Raji (cell line): ENCODE measurements at regions not wholly inside any gene's neighbourhood (a gene's known extent, or its start where the extent isn't known, plus 50 kb on each side); places are given as distances from the start of the nearest gene placed in this dataset.

ENCODE experiments used
- POLR2A ChIP-seq: IDR thresholded peaks from 2 replicates; pipeline ENCODE4 v1.6.1; 2011; ENCODE audit warnings: low read depth, low read length, control low read depth; ENCODE audit not compliant: insufficient read depth

DNA sequence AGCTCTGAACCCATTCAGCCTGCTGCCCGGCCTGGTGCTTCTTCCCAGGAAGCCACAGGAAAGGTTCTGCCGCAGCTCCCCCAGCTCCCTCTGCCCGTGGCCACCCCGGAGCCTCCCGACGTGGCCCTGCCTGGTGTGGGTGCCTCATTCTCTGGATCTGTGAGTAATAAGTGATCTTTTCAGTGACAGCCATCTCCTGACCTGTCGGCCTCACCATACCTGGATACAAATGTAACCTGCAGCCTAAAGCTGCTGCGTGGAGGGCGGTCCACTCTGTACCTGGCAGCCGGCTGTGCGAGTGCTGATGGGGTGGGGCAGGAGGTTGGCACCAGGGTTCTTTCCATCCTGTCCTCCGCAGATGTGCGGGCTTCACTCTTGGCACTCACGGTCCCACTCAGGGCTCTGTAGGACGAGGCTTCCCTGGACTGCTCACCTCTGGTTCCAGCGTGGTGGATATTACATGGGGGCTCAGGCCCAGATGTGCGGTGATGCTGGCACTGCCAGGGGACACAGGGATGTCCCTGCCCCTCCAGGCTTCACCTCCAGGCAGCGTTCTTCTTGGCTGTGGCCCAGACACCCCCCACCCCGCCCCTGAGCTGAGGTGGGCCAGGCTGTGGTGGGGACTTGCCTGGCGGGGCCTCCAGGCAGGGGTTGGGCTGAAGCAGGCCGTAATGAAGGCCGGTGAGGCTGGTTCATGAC is 748.5 kb downstream of the BRD1 start:
- TF ChIP-seq POLR2A = no peak

DNA sequence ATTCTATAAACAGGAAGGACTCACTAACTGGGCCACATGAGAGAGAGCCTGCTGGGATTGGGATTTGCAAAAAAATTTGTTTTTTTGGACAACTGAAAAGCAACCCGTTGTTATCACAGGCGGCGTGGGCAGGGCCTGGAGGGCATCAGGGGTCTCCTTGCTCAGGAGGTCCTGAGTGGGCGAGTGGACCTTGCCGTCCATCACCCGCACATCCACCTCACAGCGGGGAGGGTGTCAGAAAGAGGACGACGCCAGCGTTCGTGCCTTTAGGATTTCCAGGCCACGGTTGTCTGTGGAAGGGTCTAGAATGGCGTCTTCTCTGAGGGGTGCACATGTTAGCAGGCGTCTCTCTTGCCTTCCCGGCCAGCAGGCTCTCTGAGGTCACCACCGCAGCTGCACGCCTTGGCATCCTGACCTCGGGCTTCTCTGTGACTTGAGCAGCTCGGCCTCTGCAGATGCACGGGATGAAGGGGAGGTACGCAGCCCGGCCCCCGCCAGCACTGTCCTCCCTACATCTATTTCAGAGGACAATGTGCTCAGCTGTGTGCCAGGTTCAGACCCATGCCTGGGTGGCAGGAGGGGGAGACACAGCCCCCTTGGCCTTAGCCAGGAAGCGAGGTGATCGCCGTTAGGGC is 749.5 kb downstream of the BRD1 start:
- TF ChIP-seq POLR2A = no peak

DNA sequence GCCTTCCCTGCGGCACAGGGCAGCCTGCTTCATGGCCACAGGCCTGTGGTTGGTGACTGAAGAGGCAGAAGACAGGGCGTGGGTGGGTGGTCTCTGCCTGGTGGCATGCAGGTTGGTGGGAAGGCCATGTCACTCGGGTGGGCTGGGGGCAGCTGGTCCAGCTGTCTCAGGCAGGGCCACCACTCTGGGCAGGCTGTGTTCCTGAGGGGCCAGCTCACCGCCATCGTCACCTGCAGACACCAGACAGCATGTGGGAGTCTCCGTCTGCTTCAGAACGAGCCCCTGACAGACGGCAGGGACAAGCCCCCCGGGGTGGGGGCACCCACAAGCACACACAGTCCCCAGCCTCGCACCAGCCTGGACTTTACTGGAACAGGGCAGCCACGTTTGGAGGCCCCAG is 750.1 kb downstream of the BRD1 start:
- no peak for TF ChIP-seq POLR2A

DNA sequence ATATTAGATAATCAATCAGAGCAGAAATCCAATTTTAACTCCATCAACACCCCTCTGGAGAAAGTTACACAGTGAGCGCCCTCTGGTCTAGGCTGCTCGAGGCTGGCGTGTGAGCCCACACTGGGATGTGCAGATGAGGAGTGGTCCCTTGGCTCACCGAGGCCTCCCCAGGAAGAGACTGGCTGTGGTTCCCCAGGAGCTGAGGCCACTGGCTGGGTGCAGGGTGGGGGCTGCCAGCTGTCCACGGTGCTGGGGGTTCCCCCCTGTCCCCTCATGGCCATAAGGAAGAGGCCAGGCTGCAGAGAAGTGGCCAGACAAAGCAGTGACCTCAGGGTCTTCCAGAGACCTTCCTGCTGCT is 750.7 kb downstream of the BRD1 start:
- no peak for TF ChIP-seq POLR2A

DNA sequence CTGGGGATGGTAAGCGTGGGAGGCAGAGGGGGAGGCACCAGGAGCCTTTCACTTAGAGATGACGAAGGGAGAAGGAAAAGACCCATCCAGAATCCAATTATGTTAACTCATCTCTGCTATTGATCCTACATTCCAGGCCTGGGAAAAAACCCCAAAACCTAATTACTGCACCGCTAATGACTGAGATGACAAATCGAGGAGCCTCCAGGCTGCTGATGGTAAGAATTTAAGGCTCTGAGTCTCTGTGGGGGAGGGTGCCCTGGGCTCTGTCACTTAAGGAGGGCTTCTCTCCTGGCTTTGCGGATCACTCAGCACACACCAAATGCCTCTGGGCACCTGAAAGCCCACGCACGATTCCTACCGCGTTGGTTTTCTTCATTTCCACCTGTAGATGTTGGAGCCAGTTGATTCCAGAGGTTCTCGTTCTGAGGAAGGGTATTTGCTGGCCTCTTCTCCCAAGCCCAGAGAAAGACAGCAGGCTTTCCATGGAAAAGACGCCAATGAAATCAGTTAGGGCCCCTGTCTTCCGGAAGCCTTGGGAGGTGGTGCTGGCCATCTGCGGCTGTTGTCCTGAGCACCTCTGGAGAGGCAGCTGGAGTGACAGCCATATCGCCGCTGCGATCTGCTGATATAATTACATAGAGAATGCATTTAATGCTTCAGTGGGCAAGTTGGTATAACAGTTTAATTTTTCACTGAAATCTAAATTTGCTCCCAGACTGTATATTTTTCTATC is 751.2 kb downstream of the BRD1 start:
- TF ChIP-seq POLR2A = no peak

DNA sequence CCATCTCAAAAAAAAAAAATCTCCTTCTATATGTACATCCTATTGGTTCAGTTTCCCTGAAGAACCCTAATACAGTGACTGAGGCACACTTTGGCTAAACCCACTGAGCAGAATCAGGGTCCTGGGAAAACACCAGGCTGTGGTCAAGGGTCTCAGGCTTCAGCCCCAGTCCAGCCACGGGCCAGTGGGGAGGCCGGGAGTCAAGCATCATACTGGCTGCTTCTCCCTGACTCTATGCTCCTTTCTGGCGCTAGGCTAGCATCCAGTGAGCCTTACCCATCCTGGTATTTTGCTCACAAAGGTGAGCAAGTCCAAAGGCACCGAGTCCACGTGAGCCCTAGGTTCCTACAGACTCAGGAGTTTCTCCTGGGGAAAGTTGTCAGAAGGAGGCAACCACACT is 752.5 kb downstream of the BRD1 start:
- no peak for TF ChIP-seq POLR2A

DNA sequence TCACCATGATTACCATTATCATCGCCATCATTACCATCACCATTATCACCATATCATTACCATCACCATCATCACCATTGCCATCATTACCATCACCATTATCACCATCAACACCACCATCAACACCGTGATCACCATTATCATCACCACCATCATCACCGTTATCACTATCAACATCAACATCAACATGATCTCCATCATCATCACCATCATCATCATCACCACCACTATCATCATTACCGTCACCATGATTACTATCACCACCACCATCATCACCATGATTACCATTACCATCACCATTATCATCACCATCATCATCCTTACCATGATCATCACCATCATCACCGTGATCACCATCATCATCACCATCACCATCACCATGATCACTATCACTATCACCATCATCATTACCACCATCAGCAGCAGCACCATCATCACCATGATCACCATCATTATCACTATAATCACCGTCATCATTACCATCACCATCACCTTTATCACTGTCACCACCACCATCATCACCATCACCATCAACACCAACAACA is 753.7 kb downstream of the BRD1 start:
- TF ChIP-seq POLR2A = no peak

DNA sequence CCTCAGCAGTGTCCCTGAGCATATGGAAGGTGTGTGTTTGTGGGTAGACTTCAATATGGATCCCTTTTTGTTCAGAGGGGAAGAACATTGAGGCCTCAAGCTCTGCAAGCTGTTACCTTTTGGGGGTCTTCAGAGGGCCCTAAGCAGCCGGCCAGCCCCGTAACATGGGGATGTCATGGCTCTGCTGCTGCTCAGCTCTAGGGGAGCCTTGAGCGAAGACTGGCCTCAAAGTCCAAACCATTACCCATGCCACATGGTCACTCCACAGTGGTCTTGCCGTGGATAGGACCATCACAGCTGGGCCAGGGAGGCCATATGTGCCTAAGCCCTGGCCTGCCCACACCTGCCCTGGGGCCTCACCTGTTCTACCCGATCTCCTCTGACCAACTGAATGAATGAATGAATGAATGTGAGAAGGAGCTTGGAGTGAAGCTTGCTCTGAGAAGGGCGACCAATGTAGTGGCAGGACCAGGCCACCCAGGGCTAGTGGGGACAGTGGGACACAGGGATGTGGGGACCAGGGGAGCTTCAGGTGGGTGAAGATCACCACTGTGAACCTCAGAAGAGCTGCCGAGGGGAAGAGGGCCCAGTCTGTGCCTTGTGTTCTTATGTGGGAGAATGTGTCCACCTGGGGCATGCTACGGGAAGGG is 754.6 kb downstream of the BRD1 start:
- no peak for TF ChIP-seq POLR2A

DNA sequence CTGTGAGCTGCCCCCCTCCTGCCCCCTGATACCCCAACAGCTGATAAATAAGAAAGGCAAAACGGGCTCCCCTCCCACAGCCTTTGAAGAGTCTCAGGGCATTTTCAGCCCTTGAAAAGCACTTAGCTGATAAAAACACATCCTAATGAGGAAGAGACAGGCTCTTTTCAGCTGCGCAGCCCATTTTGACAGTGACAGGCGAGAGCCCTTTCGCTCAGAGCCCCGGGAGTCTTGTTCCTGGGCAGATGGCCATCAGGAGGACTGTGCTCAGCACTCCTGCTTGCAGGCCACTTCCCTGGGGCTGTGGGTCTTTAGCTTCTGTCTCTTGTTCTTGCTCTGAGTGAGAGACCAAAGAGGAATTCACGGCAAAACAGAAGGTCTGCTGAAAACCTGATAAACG is 757.2 kb downstream of the BRD1 start:
- no peak for TF ChIP-seq POLR2A

DNA sequence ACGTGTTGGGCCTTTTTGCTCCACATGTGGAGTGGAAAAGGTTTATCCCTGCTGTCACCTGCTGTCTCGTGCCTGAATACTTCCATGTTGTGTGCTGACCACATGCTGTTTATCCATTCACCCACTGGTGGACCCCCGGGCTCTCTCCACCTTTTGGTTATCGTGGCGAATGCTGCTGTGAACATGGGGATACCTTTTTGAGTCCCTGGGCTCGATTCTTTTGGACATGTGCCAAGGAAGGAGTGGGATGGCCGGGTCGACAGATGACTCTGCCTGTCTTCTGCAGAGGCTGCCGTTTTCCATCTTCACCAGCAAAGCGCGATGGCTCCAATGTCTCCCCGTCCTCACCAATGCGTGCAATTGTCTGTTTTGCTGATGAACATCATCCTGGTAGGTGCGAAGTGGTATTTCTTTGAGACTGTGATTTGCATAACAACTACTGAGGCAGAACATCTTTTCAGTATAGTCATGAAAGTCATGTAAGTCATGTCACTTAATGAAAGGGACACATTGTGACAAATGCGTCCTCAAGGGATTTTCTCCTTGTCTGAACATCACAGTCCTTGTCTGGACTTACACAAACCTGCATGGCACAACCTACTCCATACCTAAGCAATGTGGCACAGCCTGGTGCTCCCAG is 758.7 kb downstream of the BRD1 start:
- no peak for TF ChIP-seq POLR2A

DNA sequence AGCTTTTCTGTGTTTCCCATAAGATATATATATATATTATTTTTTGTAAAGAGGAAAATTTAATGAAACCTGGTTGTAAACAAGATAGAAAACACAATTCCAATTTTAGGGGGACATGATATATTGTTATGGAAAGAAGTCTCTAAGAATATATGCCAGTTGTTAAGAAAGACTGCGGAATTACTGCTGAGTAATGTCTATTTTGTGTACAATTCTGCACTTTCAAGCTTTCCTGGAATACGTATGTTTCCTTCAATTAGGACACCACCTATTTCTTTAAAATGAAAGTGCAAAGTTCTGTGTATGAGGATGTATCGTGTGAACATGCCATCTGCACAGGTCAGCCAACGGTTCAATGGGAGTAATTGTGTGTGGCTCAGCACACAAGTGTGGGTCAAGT is 760.2 kb downstream of the BRD1 start:
- no peak for TF ChIP-seq POLR2A

DNA sequence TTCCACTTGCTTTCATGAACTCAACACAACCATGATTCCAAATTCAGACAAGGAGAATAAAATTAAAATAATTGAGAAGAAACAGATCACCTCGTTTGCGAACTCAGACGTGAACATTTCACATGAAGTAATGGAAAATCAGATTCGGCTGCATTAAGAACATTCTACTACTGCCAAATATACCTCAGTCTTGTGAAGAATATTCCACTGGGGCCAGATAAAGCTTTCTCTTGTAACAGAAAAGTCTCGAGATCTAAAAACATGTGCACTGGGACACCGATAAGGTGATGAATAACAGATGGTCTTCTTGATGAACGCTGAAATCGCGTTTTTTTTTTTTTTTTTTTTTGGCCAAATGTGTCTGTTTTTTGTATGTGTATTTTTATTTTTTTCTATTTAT is 761.1 kb downstream of the BRD1 start:
- no peak for TF ChIP-seq POLR2A

DNA sequence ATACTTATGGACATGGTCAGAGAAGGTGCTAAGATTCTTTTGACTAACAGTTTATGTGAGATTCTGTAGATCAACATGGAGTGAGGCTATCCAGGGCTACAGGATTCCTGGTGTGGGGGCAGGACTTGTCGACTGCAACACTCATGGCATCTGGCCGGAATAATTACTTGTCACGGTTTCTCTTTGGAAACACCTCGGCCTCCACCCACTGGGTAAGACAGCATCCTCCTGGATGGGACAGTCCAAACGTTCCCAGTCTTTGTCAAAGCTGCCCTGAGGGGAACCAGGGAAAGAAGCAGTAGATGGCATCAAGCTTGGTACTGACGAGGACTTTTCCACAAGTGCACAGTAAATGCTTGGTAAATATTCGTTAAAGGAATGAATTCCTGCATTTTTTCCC is 762.8 kb downstream of the BRD1 start:
- TF ChIP-seq POLR2A = no peak

DNA sequence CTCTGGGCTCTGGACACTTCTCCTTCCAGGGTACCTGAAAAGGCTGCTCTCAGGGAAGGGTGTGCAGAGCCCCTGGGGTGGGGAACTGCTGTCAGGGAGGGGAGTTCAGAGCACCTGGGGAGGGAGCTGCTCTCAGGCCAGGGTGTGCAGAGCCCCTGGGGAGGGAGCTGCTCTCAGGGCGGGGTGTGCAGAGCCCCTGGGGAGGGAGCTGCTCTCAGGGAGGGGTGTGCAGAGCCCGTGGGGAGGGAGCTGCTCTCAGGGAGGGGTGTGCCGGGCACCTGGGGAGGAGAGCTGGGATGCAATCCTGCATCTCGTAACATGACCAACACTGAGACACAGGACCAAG is 764.2 kb downstream of the BRD1 start:
- TF ChIP-seq POLR2A = no peak
